GM23248 (cell line): ENCODE measurements at regions not wholly inside any gene's neighbourhood (a gene's known extent, or its start where the extent isn't known, plus 50 kb on each side); places are given as distances from the start of the nearest gene placed in this dataset.

Source experiments
- EZH2 ChIP-seq: fragments of 200-600 bp; sonication (generic); IDR thresholded peaks from 2 replicates; pipeline ENCODE4 v1.6.1; 2018; ENCODE audit warnings: antibody characterized with exemption, mild to moderate bottlenecking; ENCODE audit not compliant: insufficient read depth, poor library complexity, severe bottlenecking
- EZH2phosphoT487 ChIP-seq: fragments of 200-600 bp; sonication (generic); IDR thresholded peaks from 2 replicates; pipeline ENCODE4 v1.6.1; 2018; ENCODE audit warnings: antibody characterized with exemption, moderate library complexity, mild to moderate bottlenecking, low read depth; ENCODE audit not compliant: insufficient read depth

DNA sequence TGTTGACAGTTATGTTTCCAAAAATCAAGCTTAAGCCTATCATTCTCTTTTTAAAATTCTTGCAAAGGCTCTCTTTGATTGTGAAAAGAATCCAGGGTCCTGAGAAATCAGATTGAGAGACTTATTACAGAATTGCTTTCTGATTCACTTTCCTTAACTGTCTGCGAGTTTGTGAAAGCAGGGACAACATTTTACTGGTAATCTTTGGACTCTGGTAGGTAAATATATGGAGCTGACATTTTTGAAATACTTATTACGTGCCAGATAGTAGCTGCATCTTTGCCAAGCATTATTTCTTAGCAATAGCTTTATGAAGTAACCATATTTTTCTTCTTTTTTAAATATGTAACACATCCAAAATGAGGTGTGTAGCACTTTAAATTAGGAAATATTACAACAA is 570.9 kb downstream of the CMPK2 start:
- no peak for TF ChIP-seq EZH2
- no peak for TF ChIP-seq EZH2phosphoT487
